ENCODE measurements at regions not wholly inside any gene's neighbourhood (a gene's known extent, or its start where the extent isn't known, plus 50 kb on each side); places are given as distances from the start of the nearest gene placed in this dataset.

DNA sequence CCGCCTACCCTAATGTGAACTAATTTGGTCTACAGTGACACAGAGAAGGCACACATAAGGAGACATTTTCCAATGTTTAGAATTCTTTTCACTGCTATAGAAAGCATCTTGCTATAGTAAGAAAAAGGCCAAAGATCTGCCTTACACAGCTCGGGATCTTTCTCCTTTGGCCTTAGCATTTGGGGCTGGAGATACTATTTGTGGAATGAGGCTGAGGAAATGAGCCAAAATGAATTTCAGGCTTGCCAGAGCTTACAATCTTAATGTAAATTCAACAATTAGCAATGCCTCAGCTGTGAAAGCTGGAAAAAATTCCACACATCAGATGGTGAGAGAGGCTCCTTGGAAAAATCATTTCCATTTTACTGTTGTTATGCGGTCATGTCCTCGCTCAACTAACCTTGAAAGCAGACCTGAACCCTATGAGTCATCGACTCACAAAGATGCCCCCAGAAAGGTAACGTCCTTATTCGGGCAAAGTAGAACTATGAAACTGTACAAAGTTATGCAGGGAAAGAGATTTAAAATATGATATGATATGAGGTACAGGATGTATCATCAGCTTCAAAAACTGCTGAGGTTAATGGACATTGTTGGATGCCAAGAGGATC, 324.5 kb upstream of the NBEA start:
- TF ChIP-seq ZFX (IDR thresholded peaks at IDR 0.05; ENCODE audit: borderline replicate concordance) = no peak
- TF ChIP-seq, protein P1, sequence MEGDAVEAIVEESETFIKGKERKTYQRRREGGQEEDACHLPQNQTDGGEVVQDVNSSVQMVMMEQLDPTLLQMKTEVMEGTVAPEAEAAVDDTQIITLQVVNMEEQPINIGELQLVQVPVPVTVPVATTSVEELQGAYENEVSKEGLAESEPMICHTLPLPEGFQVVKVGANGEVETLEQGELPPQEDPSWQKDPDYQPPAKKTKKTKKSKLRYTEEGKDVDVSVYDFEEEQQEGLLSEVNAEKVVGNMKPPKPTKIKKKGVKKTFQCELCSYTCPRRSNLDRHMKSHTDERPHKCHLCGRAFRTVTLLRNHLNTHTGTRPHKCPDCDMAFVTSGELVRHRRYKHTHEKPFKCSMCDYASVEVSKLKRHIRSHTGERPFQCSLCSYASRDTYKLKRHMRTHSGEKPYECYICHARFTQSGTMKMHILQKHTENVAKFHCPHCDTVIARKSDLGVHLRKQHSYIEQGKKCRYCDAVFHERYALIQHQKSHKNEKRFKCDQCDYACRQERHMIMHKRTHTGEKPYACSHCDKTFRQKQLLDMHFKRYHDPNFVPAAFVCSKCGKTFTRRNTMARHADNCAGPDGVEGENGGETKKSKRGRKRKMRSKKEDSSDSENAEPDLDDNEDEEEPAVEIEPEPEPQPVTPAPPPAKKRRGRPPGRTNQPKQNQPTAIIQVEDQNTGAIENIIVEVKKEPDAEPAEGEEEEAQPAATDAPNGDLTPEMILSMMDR (IDR thresholded peaks at IDR 0.05) = no peak
- H3K27ac ChIP-seq = no peak overlapping the region

DNA sequence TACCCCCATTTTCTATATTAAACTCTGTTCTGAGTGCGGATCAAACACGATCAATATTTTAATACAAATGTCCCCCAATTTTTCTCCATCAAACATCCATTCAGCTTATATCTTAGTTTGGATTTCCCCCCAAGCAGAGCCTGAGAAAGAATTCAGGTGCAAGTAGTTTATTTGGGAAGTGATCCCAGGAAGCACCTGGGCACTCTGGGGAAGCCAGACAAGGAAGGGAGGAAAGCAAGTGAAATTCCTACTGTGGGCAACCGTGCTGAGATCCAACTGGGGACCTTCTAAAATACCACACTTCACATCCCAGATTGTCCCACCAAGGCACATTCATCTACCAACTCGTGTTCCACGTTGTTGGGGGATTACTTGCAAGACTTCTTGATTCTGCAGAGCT, 323.4 kb upstream of the NBEA start:
- TF ChIP-seq ZFX (IDR thresholded peaks at IDR 0.05; ENCODE audit: borderline replicate concordance) = no peak
- TF ChIP-seq, protein P1 (IDR thresholded peaks at IDR 0.05) = no peak
- no peak overlapping the region for H3K27ac ChIP-seq

DNA sequence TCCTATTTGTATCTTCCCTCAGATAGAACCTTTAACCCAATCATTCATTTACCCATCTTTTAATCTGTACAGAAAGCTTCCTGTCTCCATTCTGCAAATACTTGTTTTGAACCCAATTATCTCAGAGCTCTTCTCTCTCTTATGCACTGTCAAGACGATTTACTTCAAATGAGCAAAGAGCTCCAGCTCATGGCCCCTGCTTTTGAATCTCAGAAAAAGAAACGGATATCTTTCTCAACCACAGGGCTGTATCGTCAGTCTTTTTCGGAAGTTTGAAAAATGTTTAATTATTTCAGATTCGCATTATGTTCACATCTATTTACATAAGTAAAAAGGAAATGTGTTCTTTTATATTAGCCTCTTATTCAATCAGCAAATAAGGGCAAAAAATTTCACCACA, 322.7 kb upstream of the NBEA start:
- TF ChIP-seq, protein P1 (IDR thresholded peaks at IDR 0.05) = no peak
- no peak for TF ChIP-seq ZFX (IDR thresholded peaks at IDR 0.05; ENCODE audit: borderline replicate concordance)
- no peak overlapping the region for H3K27ac ChIP-seq

DNA sequence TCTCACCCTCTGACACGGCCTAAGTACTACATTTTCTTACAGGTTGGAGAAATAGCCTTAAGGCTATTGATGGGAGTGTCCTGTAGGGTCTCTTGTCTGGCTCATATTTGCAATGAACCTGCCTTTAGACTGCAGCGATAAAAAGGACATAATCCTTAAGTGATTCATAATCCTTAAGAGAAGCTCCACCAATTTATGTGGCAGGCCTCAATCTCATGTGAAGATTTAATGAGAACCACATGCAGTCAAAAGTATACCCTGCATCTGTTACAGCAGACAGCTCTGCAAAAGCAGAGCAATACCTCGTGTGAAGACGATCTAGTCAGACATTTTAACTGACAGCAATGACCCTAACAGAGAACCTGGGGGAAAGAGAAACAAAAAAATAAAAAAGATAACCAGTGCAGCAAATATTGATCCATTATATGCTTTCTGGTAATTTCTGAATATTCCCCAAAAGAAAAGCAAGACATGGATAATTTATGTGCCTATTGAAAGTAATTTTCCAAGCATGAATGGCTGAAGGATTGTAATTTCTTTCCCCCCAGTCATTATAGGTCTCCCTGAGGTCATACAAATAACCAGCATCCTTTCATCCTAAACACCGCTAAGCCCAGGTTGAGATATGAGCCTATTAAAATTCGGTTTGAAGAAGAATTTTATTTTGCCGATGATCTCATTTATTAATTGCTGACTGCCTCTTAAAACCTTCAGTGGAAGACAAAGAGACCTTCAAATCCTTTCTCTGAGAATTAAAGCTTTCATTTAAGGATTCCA, 321.8 kb upstream of the NBEA start:
- no peak overlapping the region for H3K27ac ChIP-seq
- TF ChIP-seq, protein P1 (IDR thresholded peaks at IDR 0.05) = no peak
- no peak for TF ChIP-seq ZFX (IDR thresholded peaks at IDR 0.05; ENCODE audit: borderline replicate concordance)

DNA sequence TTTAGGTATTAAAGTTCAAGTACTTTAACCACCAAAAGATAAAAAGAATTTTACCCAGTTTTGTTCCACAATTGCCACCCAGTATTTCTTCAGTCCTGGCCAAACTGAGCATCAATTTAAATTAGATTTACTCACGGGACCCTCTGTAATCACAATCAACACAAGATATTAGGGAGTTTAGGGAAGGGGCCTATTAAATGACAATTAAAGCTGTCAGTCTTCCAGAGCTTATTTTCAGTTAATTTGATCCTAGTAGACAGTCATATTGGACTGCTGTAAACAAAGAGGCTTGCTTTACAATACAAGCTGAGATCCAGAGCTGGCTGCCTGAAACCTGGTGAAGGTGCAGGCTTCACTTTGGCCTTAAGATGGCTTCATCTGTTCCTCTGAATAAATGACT, 321.2 kb upstream of the NBEA start:
- H3K27ac ChIP-seq = no peak overlapping the region
- TF ChIP-seq, protein P1 (IDR thresholded peaks at IDR 0.05) = no peak

DNA sequence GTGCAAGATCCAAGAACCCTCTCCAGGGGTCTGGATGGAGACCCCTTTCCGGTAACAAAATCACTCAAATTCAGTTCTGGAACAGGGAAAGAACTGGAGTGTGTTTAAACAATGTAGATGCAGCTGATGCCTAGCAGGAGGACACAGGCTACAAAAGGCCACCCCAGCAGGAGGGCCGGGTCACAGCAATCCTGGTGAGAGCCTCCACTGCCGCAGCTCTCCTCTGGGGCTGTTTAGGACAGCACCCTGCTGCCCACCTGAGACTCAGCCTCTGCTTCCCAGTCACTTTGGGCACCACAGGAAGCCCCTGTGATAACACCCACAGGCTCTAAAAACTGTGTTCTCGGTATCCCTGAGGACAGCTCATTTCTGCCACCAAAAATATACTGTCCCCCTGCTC, 318.7 kb upstream of the NBEA start:
- H3K27ac ChIP-seq = no peak overlapping the region
- no peak for TF ChIP-seq ZFX (IDR thresholded peaks at IDR 0.05; ENCODE audit: borderline replicate concordance)
- TF ChIP-seq, protein P1 (IDR thresholded peaks at IDR 0.05) = no peak

DNA sequence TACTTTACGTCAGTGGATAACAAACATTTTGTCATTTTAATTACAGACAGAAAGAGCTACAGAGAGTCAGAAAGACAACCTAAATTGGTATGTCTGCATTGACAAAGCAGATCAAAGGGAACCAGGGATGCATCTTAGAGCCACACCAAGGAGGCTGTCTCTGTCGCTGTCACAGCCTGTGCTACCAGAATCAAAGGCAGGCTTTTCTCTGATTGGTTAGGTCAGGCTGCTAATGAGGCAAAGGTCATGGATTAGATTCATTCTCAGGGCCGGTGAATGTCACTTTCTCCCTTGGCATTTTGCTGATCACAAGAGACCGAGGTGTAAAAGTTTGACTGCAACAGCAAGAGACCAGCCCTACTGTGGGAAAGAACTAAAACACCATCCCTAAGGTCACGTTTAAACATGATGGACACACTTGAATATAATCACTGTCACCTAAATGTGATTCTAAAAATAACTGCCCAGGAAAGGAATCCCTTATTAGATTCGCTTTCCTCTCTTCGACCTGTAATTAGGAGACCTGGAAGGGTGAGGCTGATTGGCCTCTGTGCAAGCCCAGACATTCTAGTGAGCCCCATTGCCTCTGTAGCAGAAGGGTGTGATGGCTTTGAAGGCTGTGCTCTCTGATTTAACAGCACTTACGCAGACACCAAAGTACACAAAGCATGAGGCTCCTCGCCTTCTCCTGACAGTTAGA, 314.4 kb upstream of the NBEA start:
- TF ChIP-seq ZFX (IDR thresholded peaks at IDR 0.05; ENCODE audit: borderline replicate concordance) = no peak
- TF ChIP-seq, protein P1 (IDR thresholded peaks at IDR 0.05) = no peak
- H3K27ac ChIP-seq = peak overlapping the region; percentile 80

Data from 22Rv1 (cell line).